H1 (cell line): ENCODE measurements at regions not wholly inside any gene's neighbourhood (a gene's known extent, or its start where the extent isn't known, plus 50 kb on each side); places are given as distances from the start of the nearest gene placed in this dataset.

Experiments
- FOSL1 ChIP-seq: IDR thresholded peaks from 2 replicates; pipeline ENCODE4 v1.6.1; 2011; ENCODE audit warnings: mild to moderate bottlenecking, low read depth, low read length, moderate library complexity; ENCODE audit not compliant: insufficient read depth
- GTF2F1 ChIP-seq: IDR thresholded peaks from 2 replicates; pipeline ENCODE4 v1.6.1; 2012; ENCODE audit warnings: low read depth, low read length, improper control_type of control experiment, borderline replicate concordance
- POLR2A ChIP-seq, 2 experiments: IDR thresholded peaks; 1 replicate in 1 of 2; 2 replicates in 1 of 2; pipeline ENCODE4 v1.6.1; 2011; ENCODE audit warnings: low read depth in 2 of 2, low read length in 2 of 2, mild to moderate bottlenecking in 2 of 2; ENCODE audit errors: control extremely low read depth in 1 of 2
- SIN3A ChIP-seq, 2 experiments: IDR thresholded peaks in 1 of 2; conservative IDR thresholded peaks in 1 of 2; 2 replicates each; pipeline ENCODE4 v1.6.1; 2011 to 2012; ENCODE audit warnings: low read length in 2 of 2, improper control_type of control experiment in 1 of 2, low read depth in 1 of 2, mild to moderate bottlenecking in 1 of 2
- TBP ChIP-seq: IDR thresholded peaks from 2 replicates; pipeline ENCODE4 v1.6.1; 2011; ENCODE audit warnings: low read depth, low read length, improper control_type of control experiment
- YY1 ChIP-seq: IDR thresholded peaks from 2 replicates; pipeline ENCODE4 v1.6.1; 2011; ENCODE audit warnings: low read depth, mild to moderate bottlenecking, low read length
- TF ChIP-seq, protein P1 (sequence below), 3 experiments: IDR thresholded peaks; 1 replicate in 2 of 3; 2 replicates in 1 of 3; pipeline versions ENCODE4 v1.5.1 to v1.6.1; 2011; ENCODE audit warnings: low read length in 3 of 3, mild to moderate bottlenecking in 3 of 3, inconsistent platforms in 2 of 3, low read depth in 1 of 3, moderate library complexity in 1 of 3; ENCODE audit not compliant: insufficient read depth in 1 of 3; ENCODE audit errors: control extremely low read depth in 1 of 3

DNA sequence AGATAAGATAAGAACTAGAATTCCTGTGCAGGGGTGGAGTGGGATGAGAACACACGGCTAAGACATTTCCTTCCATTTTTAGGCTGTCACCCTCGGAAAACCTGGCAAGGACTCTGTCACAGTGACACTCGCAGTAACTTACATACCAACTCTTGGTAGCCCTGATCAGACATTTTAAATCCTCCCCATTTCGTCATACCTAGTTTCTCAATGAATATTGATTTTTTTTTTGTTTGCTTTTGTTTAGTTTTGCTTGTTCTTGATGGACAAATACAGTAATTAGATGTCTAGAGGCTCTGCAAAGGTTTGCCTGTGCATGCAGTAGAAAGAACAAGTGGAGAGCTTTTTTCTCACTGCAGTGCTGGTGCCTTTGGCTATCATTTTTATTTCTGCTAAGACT lies 213.0 kb upstream of the FAM83B start:
- TF ChIP-seq, protein P1, sequence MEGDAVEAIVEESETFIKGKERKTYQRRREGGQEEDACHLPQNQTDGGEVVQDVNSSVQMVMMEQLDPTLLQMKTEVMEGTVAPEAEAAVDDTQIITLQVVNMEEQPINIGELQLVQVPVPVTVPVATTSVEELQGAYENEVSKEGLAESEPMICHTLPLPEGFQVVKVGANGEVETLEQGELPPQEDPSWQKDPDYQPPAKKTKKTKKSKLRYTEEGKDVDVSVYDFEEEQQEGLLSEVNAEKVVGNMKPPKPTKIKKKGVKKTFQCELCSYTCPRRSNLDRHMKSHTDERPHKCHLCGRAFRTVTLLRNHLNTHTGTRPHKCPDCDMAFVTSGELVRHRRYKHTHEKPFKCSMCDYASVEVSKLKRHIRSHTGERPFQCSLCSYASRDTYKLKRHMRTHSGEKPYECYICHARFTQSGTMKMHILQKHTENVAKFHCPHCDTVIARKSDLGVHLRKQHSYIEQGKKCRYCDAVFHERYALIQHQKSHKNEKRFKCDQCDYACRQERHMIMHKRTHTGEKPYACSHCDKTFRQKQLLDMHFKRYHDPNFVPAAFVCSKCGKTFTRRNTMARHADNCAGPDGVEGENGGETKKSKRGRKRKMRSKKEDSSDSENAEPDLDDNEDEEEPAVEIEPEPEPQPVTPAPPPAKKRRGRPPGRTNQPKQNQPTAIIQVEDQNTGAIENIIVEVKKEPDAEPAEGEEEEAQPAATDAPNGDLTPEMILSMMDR (IDR thresholded peaks at IDR 0.05; ENCODE audit: control extremely low read depth in 1 of 3, insufficient read depth in 1 of 3, low read depth in 1 of 3, low read length in 3 of 3): no peak
- no peak for TF ChIP-seq TBP
- TF ChIP-seq YY1: no peak
- no peak for TF ChIP-seq POLR2A (IDR thresholded peaks at IDR 0.05; ENCODE audit: control extremely low read depth in 1 of 2, low read depth in 2 of 2, low read length in 2 of 2)
- TF ChIP-seq FOSL1: no peak
- no peak for TF ChIP-seq SIN3A (conservative IDR thresholded peaks at IDR 0.05 in 1 of 2, IDR thresholded peaks at IDR 0.05 in 1 of 2; ENCODE audit: low read depth in 1 of 2, low read length in 2 of 2)
- no peak for TF ChIP-seq GTF2F1
